Stimulated activated CD4-positive, alpha-beta T cell treated with anti-CD3 and anti-CD28 coated beads, Interleukin-15, amount 100 ng/mL, for 24 hours (primary cell): ENCODE measurements at regions not wholly inside any gene's neighbourhood (a gene's known extent, or its start where the extent isn't known, plus 50 kb on each side); places are given as distances from the start of the nearest gene placed in this dataset.
"Not testable (repeated sequence)": the region's sequence is repeated elsewhere in the genome, so short reads cannot be mapped to it uniquely, and the experiment has no call there.

Experiments used
- DNase-seq: peaks from one replicate; pipeline ENCODE4 v3.0.0-alpha.2; 2020

GRCh38 chr17:77793146-77793970 is 165.1 kb upstream of the TNRC6C start:
- no peak for DNase-seq

GRCh38 chr17:77793971-77794235 is 164.6 kb upstream of the TNRC6C start:
- no peak for DNase-seq

DNA sequence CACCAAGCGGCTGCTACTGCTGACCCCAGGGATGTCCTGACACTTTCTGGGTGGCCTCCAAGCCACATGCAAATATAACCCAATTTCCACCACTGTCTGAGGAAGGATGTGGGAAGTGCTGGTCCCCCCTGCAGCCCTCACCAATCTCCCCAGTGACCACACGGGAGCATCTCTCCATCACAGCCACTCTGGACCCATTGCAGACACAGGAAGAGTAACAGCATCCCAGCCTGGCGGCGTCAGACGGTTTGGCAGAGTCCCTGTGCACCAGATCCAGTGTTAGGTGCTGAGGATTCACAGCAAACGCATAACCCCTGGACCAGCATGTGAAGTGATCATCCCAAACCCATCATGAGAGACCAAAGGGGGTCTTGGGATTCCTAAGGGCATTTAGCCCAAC is 163.7 kb upstream of the TNRC6C start:
- no peak for DNase-seq

GRCh38 chr17:77795685-77796084 is 162.8 kb upstream of the TNRC6C start:
- no peak for DNase-seq

DNA sequence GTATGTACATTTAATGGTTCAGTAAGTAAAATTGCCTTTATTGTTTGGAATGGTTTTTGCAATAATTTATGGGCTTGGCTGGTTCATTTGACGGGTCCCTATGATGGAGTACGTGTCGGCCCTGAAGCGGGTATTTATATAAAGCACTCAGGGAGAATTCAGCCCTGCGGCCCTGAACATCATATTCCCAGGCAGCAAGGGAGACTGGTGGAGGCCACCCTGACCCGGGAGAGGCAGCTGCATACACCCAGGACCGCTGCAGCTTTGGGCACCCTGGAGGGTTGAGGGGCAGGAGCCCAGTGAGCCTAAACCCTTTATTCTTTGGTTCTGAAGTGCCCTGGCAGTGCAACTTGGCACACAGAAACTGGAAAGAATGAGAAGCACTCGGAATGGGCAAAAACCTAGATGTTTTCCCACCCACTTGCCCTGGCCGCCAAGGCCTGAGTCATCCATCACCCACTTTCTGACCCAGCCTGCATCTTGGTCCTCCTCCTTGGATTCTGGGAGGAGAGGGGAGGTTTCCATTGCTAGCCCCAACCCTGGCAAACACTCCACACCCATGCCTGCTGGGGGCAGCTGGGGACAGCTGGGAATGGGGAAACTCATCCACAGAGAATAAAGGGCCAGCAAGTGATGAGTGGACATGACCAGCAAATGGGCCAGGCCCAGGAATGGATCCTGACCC is 162.2 kb upstream of the TNRC6C start:
- no peak for DNase-seq

DNA sequence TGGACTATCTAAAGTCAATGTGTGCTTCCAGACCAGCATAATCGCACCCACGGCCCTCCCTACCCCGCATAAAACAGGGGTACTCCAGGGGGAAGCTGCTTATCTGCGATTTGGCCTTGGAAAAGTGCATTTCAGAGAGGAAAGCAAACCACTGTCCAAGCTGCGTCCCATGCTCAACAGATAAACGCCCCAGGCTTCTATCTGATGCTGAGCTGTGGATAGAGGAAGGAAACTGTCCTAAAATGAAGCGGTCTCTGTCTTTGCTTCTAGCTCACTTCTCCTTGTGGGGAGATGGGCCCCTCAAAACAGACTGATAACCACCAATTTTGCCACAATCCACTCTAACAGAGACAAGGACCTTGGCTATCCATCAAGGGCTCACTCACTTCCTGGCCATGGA is 160.5 kb upstream of the TNRC6C start:
- no peak for DNase-seq

DNA sequence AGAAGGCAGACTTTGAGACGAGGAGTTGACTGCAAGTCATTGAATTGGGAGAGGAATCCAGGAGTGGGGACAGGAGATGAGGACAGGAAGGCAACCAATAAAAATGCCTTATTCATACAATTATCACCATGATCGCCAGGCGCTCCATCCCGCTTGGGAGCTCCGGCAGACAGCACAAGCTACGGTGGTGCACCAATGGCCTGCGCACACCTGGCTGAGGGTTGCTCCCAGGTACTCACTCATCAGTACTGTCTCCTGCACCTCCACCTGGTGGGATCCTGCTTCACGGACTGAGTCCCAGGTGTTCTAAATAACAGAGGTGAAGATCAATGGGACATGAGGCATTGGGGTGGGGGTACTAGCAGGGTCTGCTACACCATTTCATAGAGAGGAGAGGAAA is 160.0 kb upstream of the TNRC6C start:
- no peak for DNase-seq

DNA sequence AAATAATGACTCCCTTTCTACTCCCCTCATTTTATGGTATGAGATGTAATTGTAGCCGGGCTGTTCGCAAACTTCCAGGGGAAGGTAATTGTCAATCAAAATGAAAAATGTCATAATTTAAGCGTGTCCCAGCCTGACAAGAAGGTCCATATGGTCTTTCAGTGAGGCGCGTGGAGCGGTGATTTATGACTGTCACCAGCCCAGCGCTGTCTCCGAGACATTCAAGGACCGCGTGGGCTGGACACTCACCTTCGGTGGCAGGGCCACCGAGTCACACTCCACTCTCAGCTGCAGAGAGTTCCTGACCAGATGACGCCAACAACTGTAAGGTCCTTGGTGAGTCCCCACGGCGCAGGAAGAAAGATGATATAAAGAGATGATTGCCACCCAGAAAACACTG is 157.7 kb upstream of the TNRC6C start:
- DNase-seq = no peak

- no peak for DNase-seq
Measured at GRCh38 chr17:77801545-77802332, 156.8 kb upstream of the TNRC6C start.

DNA sequence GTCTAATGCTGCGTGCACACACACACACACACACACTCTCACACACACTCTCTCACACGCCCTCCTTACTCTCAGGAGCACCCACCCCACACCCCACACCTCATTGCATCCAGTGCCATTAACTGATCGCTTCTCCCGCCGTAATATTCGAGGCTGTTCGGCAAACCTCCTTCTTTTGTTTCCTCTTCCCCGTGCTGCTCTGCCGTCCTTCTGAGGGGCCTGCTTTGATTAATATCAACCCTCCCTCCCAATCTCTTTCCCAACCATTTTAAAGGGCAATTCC is 156.2 kb upstream of the TNRC6C start:
- no peak for DNase-seq

DNA sequence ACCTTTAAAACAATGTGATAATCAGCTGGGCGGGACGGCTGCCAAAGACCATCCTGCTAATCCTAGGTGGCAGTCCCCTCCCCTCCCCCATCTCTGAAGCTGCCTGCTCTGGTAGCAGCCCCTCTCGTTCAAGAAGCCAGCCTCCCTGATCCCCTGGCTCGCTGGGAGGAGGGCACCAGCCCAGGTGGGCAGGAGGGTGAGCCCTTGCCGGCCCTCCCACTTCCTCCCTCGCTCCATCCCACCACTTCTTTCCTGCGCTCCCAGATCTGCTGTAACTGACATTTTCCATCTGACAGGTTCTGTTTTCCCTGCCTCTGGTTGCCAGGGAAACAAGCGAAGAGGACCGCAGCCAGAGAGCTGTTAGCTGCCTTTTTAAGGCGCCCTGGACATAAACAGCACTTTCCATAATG is 155.7 kb upstream of the TNRC6C start:
- DNase-seq = no peak

DNA sequence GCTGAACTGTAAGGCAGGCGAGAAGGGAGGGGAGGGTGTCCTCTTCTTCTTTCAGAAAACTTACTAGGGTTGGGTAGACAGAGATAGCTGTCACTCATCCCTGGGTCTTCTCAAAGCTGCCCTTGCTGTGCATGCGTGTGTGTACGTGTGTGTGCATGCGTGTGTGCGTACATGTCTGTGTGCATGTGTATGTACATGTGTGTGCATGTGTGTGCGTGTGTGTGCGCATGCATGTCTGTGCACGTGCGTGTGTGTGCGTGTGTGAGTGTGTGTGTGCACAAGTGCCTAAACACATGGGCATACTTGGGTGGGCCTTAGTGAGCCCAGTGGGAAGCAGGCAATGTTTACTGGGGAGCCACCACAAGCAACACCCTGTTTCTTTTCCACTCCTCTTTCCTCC is 154.8 kb upstream of the TNRC6C start:
- no peak for DNase-seq

DNA sequence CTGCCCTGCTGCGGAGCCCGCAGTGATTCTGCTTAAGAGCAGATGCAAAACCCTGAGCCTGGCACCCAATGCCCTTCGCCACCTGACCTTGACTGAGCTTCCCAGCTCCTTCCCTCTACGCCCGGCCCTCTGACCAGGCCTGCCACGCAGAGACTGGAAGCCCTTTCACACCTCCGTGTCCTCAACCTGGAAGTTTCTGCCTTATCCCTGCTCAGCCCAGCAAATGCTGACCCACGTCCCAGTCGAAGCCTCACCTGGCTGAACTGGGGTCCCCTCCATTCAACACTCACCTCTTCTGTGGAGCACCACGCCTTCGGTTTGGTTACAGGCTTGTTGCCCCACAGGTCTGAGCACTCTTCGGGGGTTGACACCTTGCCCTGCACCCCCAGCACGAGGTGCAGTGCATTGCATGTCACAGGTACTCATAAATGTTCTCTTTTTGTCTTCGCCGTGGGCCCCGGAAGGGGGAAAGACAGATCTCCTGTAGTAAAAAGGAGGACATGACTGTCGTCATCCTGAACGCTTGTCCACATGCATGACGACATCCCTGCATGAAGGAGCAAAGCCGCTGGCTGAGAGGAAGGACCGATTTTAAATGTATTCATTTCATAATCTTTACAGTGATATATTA is 153.6 kb upstream of the TNRC6C start:
- DNase-seq = no peak

GRCh38 chr17:77805970-77806369 is 152.5 kb upstream of the TNRC6C start:
- DNase-seq = not testable (repeated sequence)

GRCh38 chr17:77807051-77807745 is 151.3 kb upstream of the TNRC6C start:
- no peak for DNase-seq

DNA sequence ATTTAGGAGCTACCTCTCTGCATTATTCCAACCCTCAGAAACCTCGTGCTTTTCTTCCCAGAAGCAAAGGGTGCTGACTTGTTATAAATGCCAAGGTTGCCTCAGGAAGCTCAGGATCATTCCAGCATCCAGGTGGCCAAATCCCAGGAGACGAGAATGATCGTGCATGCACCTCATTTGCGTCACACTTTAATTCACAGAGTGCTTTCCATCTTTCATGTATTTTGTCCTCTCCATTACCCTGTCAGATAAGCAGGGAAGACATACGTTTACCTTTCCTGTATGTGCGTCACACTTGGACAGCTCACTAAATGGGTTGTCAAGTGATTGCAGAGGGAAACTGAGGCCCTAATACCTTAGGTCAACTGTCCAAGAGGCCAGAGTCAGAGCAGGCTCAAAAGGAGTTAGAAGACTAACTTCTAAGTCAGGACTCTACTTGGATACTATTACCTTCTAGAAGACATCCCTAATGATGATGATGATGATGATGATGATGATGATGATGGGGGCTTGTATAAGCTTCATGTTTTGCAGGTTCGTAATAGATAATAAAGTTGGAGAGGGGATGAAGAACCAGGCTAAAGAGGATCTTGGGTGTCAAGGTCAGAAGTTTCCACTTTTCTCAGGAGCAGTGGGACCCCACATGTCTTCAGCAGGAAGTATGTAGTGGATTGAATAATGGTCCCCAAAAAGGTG is 150.6 kb upstream of the TNRC6C start:
- no peak for DNase-seq

- no peak for DNase-seq
Measured at GRCh38 chr17:77808686-77809425, 149.6 kb upstream of the TNRC6C start.

- DNase-seq = no peak
Measured at GRCh38 chr17:77809814-77810213, 148.7 kb upstream of the TNRC6C start.

GRCh38 chr17:77810536-77810935 is 148.0 kb upstream of the TNRC6C start:
- DNase-seq = no peak

- DNase-seq = no peak
Measured at GRCh38 chr17:77811521-77811920, 147.0 kb upstream of the TNRC6C start.

DNA sequence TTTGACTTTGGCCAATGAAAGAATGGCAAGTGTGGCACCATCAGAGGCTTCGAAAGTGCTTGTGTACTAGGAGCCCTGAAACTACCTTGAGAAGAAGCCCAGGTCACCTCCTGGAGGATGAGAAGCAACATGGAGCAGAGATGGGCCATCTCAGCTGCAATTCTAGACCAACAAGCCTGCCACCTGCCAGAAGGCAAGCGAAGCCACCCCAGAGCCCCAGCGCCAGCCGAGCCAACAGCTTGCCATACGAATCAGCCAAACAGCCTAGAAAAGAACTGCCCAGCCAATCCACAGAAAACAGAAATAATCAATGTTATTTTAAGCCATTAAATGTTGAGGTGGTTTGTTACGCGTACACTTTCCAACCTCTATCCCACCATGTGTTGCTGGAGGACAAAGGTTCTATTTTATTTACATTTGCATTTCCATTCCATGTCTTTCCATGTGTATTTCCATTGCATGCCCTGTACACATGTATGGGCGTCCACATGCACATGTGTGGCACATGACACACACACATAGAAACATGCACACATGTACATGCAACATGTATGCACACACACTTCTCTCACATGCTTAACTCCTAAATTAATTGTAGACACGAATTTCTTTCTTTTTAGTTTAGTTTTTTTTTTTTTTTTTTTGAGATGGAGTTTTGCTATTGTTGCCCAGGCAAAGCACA is 144.3 kb upstream of the TNRC6C start:
- DNase-seq = no peak
